C1 segment of cervical spinal cord (tissue), 14 donors: ENCODE measurements at regions not wholly inside any gene's neighbourhood (a gene's known extent, or its start where the extent isn't known, plus 50 kb on each side); places are given as distances from the start of the nearest gene placed in this dataset.
A peak's percentile ranks its signal among the peaks of the same experiment; 100 is the strongest.

Source experiments
- DNase-seq, 14 donors: peaks; one replicate each; lab custom pipeline; 2025; lab: John Stamatoyannopoulos, UW

GRCh38 chr3:188060264-188060835 is 93.6 kb upstream of the LPP start:
- DNase-seq = no peak

GRCh38 chr3:188060840-188061544 is 93.0 kb upstream of the LPP start:
- no peak for DNase-seq

DNA sequence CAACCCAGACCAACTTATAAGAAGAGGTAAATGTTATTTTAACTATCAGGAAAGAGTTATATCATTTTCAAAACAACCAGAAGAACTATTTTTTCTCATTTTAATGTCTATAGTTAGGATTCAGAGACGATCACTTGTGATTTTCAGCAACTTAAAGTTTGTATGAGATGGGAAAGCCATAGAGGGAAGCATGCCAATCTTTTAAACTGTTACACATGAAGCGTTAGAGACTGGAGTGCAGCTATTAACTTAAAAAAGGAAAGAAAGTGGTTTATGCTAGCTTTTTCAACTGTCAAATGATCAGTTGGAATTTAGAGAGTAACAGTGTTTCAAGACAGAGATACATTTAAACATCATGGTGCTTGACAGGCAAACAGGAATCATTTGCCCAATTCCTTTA is 91.7 kb upstream of the LPP start:
- DNase-seq = no peak

GRCh38 chr3:188064831-188065493 is 89.0 kb upstream of the LPP start:
- DNase-seq = no peak

- DNase-seq = no peak
Measured at GRCh38 chr3:188066141-188066540, 87.8 kb upstream of the LPP start.

GRCh38 chr3:188067932-188068331 is 86.0 kb upstream of the LPP start:
- DNase-seq = no peak

GRCh38 chr3:188068342-188068741 is 85.6 kb upstream of the LPP start:
- DNase-seq = no peak

GRCh38 chr3:188071636-188072035 is 82.3 kb upstream of the LPP start:
- no peak for DNase-seq

DNA sequence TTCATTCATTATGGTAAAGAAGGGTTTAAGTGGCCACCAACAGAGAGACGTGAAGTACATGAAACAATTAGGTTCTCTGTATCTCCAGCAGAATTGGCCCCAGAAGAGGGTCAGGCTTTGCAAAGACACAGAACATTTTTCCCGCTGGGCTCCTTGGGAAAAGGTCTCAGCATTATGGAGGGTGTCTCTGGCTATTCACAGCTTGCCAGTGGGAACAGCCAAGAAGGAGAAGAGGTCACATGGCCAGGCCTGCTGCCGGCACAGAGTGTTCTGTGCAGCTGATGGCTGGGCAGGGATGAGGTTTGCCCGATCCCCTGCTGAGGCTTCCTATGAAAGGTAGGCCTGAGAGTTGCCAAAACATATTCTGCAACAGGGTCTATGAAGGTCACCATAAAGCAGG is 77.8 kb upstream of the LPP start:
- peak in 11 of 14 donors; percentile 20 to 75 (median 40) for DNase-seq

DNA sequence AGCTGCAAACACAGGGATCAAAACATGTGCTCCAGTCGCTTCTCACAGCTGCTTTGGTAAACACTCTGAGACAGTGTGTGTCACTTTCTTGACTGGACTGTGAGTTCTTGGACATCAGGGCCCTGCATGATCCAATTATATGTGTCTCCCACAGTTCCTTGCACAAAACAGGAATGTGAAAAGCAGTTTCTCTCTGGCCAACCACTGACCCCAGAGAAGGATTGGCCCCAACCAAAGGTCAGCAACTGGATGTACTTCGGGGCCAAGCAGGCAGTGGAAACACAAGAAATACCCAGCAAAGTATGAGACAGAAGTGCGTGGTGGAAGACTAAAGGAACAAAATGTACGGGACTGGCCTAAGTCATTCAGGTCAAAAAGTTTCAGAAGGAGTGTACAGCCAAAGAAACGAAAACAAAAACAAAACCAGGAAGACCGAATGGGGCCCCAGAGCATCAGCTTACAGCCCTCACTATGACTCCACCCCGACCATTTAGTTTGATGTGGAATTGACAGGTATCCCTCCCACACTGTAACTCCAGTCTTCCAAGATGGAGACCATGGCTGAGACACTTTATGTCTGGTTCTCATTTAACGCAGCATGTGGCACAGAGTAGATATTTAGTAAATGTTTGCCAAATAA is 76.7 kb upstream of the LPP start:
- DNase-seq = no peak

GRCh38 chr3:188080091-188080490 is 73.9 kb upstream of the LPP start:
- no peak for DNase-seq

GRCh38 chr3:188082031-188082430 is 71.9 kb upstream of the LPP start:
- no peak for DNase-seq

DNA sequence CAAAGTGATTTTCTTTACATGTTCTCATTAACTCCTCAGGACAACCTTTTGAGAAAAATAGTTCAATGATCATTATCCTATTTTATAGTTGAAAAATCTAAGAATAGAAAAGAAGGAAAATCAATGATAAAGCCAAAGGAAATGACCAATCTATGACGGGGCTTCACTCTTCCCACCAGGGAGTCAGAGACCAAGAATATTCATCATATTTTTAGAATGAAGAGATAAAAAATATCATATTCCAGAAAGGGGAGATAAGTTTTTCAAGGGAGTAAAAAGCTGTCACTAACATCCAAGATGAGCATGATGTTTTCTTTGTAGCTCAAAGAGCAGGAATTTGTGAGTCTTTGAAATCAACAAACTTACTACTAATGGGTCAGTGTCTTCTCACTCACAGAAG is 71.5 kb upstream of the LPP start:
- DNase-seq = no peak

DNA sequence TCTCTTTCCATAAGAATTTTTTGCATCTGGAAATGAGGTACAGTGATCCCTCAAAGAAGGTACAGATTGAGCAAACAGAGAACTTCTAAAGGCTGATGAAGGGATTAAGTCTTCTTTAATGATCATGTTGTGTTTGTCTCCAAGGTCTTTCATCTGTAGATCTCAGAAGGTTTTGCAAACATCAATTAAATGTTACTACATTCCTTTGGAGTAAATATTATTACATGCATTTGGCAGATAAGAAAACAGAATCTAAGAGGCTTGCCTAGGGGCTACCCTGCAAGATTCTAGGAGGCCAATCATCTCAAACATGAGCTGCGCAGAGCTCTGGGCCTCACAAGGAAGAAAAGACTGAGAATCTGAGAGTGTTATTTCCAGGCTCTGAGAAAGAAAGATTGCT is 70.9 kb upstream of the LPP start:
- DNase-seq = no peak

DNA sequence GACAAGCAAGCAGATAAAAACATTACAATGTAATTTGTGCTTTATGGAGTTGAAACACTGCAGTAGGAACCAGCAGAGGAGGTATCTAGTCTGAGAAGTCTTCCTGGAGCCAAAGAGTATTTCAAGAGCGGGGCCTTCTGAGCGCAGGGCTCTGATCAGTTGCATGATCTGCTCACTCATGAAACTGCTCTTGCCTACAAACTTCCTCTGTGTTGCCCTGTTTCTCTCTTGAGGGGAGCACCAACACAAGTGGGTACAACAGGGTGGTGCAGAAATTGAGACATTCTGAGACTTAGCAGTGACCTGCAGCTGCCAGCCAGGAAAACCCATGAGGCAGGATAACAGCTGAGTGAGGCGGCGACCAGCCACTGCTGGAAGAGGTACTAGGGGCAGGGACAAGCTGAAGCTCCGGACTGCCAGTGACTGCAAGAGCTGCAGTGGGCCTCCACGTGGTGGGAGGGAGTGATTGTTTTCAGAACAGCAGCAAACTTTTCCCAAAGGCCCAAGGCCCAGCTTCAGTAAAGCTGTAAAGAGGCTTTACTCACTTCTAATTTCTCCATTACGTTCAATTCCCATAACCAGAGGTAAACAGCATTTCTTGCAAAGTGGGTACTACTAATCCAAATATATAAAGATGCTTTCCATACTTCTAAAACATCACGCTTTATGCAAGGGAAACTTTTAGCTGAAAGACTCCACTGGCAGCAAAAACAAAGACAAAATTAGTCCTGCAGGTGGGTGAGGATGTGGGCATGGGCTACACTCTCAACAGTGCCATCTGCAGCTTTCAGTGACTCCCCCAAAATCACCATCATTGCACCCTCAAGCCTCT is 69.0 kb upstream of the LPP start:
- no peak for DNase-seq

DNA sequence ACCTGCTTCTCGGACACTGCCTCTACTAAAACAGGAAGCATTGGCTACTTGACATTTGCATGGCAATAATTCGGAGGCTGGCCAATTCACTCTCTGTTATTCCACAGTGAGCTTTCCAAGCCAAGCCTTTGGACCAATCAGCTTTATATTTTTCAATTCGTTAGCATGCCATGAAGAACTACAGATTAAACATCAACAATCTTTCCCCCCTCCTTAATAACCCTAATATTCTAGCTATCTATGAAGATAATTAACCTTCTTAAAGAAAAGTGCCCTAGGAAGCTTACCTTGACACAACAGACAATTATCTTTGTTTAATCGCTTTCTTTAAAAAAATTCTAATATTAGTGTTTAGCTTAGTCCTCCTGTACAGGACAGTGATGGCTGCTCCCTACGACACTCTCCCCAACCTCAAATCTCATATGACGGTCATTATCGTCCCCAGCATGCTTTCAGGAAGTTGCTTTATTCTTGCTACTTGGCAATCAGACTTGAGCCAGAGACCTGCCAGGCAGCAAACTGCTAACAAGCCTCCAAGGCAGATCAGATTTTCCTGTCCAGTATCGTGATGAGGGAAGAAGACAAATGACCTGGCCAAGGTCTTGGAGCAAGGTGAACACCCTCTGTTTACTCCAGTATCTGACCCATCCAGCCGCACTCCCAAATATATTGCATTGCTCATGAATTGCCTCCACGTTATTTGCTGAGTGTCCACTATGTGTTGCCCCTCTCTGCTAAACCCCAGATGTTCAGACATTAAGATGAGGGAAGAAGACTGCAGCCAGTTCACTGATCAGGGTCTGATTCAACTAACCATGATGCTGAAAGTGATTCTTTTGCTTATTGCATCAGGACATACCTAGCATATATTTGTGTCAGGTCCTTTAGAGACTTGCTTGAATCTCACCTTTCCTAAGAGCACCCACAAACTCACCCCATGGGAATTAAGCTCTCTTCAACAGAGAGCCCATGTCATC is 68.1 kb upstream of the LPP start:
- peak in 1 of 14 donors; percentile 27 for DNase-seq

DNA sequence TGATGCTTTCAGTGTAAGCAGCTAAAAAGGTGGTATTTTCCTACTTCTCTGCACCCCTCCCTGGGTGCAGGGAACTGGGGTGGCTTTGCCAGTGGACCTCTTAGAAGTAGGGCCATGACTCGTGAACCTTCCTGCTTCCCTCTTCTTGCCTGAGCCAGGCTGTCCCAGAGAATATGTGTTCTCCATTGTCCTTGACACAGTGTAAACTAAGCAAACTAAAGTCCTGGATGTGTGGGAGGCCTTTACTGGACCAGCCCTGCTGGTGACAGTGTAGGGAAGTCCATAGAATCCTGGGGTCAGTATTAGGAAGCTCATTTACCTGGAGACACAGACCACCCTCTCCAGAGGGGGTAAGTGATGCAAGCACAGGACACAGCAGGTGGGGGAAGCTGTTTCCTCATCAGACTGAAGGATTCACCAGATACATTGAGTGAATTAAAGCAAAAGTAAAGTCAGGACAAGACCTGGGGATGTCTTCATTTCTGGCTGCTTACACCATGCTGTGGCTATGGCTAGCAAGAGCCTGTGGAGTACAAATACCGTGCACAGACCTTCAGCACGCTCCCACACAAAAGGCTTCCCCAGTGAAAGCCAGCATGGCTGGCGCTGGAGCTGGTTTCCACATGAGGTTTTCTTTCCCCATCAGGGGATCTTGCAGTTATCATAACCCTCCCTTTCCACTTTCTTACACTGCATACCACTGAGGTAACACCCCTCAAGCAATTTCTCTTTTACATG is 64.8 kb upstream of the LPP start:
- no peak for DNase-seq

DNA sequence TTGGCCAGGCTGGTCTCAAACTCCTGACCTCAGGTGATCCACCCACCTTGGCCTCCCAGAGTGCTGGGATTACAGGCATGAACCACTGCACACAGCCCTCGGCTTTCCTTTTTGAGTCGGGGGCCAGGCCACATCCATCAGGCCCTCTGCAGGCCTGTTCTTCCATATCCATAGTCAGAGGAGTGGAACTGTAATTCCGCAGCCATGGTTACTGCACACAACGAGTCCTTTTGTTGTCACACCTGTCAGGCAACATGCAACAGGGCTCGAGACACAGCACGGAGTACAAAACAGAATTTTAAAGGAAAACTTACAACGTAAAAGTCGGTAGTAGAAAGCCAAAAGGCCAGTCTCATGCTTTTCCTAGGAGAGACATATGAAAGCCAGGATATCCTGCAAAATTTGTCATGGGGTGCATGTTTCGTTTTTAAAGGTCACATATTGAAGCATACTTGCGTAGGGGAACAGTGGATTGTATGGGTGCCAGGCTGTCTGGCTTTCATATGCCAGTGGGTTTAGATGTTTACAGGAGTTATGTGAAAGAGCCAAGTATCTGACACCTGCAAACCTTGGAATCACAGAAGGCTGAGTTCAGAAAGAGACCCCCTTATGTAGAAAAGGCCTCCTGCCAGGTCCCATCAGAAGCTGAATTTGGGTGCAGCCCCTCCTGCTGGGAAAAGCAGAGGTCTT is 63.2 kb upstream of the LPP start:
- DNase-seq = no peak

GRCh38 chr3:188091746-188092145 is 62.2 kb upstream of the LPP start:
- no peak for DNase-seq
